Fibroblast of lung (primary cell): ENCODE measurements at regions not wholly inside any gene's neighbourhood (a gene's known extent, or its start where the extent isn't known, plus 50 kb on each side); places are given as distances from the start of the nearest gene placed in this dataset.

ENCODE experiments used
- DNase-seq, 2 donors: peaks; one replicate each; pipeline versions ENCODE4 v3.0.0 to v3.0.0-alpha.2; 2010; ENCODE audit warnings: low read depth in 2 of 2
- H2AFZ ChIP-seq: 2 replicates; pipeline ENCODE4 v1.5.1; 2012; ENCODE audit warnings: low read length, control low read depth, inconsistent platforms
- H3K27ac ChIP-seq: 2 replicates; pipeline ENCODE4 v1.5.1; 2011; ENCODE audit warnings: low read length, control low read depth; ENCODE audit not compliant: insufficient read depth
- H3K27me3 ChIP-seq: 2 replicates; pipeline ENCODE4 v1.5.1; 2011; ENCODE audit warnings: mild to moderate bottlenecking, low read length; ENCODE audit not compliant: control insufficient read depth, insufficient read depth
- H3K36me3 ChIP-seq: 2 replicates; pipeline ENCODE4 v1.5.1; 2011; ENCODE audit warnings: low read length; ENCODE audit not compliant: control insufficient read depth, insufficient read depth
- H3K4me1 ChIP-seq: 2 replicates; pipeline ENCODE4 v1.5.1; 2011; ENCODE audit warnings: low read length; ENCODE audit not compliant: control insufficient read depth, insufficient read depth; ENCODE audit errors: extremely low read depth
- H3K4me2 ChIP-seq: 2 replicates; pipeline ENCODE4 v1.5.1; 2011; ENCODE audit warnings: low read length, control low read depth; ENCODE audit not compliant: insufficient read depth; ENCODE audit errors: extremely low read depth
- H3K4me3 ChIP-seq, 4 experiments: fragments of 200-600 bp in 1 of 4; sonication (generic) in 1 of 4; replicated peaks in 1 of 4; 2 replicates each; pipeline ENCODE4 v1.5.1; 2011 to 2016; ENCODE audit warnings: low read length in 4 of 4, low read depth in 3 of 4, mild to moderate bottlenecking in 3 of 4, control low read depth in 2 of 4, inconsistent platforms in 1 of 4, mixed read lengths in 1 of 4; ENCODE audit not compliant: insufficient read depth in 1 of 4; ENCODE audit errors: control extremely low read depth in 1 of 4
- H3K79me2 ChIP-seq: 2 replicates; pipeline ENCODE4 v1.5.1; 2012; ENCODE audit warnings: mild to moderate bottlenecking, low read length, inconsistent platforms; ENCODE audit not compliant: control insufficient read depth, insufficient read depth
- H3K9ac ChIP-seq: 2 replicates; pipeline ENCODE4 v1.5.1; 2011; ENCODE audit warnings: mild to moderate bottlenecking, low read length, control low read depth; ENCODE audit not compliant: insufficient read depth
- H3K9me3 ChIP-seq: 2 replicates; pipeline ENCODE4 v1.5.1; 2012; ENCODE audit warnings: low read depth, low read length; ENCODE audit not compliant: control insufficient read depth, insufficient read depth
- H4K20me1 ChIP-seq: 2 replicates; pipeline ENCODE4 v1.5.1; 2011; ENCODE audit warnings: low read length; ENCODE audit not compliant: control insufficient read depth, insufficient read depth; ENCODE audit errors: extremely low read depth
- EZH2 ChIP-seq: IDR thresholded peaks from 2 replicates; pipeline ENCODE4 v1.5.1; 2012; ENCODE audit warnings: low read length, control low read depth, mild to moderate bottlenecking; ENCODE audit errors: missing control alignments
- TF ChIP-seq, protein P1 (sequence below), 2 donors: IDR thresholded peaks in 1 of 2; conservative IDR thresholded peaks in 1 of 2; 1 replicate in 1 of 2; 2 replicates in 1 of 2; pipeline ENCODE4 v1.5.1; 2011 to 2012; ENCODE audit warnings: low read length in 2 of 2, control low read depth in 1 of 2, inconsistent platforms in 1 of 2, low read depth in 1 of 2, mild to moderate bottlenecking in 1 of 2

- no peaks in the 10 kb centered on the region for H4K20me1 ChIP-seq
- no peaks in the 10 kb centered on the region for H3K36me3 ChIP-seq
- H3K27me3 ChIP-seq = no peaks in the 10 kb centered on the region
- no peaks in the 10 kb centered on the region for H3K4me1 ChIP-seq
- DNase-seq = no peak
- no peaks in the 10 kb centered on the region for H3K79me2 ChIP-seq
- H3K9ac ChIP-seq = no peak overlapping the region
- no peak overlapping the region for H3K27ac ChIP-seq
- no peak overlapping the region for H3K4me3 ChIP-seq
- no peaks in the 10 kb centered on the region for H3K9me3 ChIP-seq
- no peak overlapping the region for H3K4me2 ChIP-seq
- no peak for TF ChIP-seq EZH2
- TF ChIP-seq, protein P1, sequence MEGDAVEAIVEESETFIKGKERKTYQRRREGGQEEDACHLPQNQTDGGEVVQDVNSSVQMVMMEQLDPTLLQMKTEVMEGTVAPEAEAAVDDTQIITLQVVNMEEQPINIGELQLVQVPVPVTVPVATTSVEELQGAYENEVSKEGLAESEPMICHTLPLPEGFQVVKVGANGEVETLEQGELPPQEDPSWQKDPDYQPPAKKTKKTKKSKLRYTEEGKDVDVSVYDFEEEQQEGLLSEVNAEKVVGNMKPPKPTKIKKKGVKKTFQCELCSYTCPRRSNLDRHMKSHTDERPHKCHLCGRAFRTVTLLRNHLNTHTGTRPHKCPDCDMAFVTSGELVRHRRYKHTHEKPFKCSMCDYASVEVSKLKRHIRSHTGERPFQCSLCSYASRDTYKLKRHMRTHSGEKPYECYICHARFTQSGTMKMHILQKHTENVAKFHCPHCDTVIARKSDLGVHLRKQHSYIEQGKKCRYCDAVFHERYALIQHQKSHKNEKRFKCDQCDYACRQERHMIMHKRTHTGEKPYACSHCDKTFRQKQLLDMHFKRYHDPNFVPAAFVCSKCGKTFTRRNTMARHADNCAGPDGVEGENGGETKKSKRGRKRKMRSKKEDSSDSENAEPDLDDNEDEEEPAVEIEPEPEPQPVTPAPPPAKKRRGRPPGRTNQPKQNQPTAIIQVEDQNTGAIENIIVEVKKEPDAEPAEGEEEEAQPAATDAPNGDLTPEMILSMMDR (conservative IDR thresholded peaks at IDR 0.05 in 1 of 2, IDR thresholded peaks at IDR 0.05 in 1 of 2; ENCODE audit: low read depth in 1 of 2, low read length in 2 of 2) = no peak
- H2AFZ ChIP-seq = no peak overlapping the region
Measured at GRCh38 chr13:24027494-24027893, 130.2 kb upstream of the C1QTNF9B start.

DNA sequence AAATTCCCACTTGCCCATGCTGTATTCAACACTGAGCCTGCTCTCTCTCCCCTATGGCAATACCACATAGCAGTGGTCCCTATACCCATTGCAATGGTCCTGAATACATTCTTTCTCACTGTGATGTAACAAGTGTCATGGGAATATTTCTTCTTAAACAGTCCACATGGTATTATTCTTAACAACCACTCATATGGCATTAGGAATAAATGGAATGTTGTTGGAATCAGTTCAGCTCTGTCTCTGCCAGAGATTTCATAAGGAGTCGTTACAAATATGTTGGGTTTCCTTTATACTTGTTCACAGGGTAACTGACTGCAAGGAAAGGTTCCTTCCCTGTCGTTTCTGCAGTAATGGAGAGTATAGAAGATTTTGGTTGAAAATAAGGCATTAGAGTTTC is 128.3 kb upstream of the SPATA13 start:
- Histone ChIP-seq H3K4me1 (peaks cover 14% of the 10 kb centered on the region), H3K27ac (peak overlapping the region; percentile 64), H3K9me3 (no peaks in the 10 kb centered on the region), H3K4me3 (no peak overlapping the region), H3K79me2 (no peaks in the 10 kb centered on the region), H3K9ac (no peak overlapping the region), H4K20me1 (no peaks in the 10 kb centered on the region), H3K27me3 (no peaks in the 10 kb centered on the region), H2AFZ (no peak overlapping the region), H3K4me2 (peak overlapping the region; percentile 4), H3K36me3 (no peaks in the 10 kb centered on the region)
- TF ChIP-seq, protein P1 (conservative IDR thresholded peaks at IDR 0.05 in 1 of 2, IDR thresholded peaks at IDR 0.05 in 1 of 2; ENCODE audit: low read depth in 1 of 2, low read length in 2 of 2) = no peak
- TF ChIP-seq EZH2 = no peak
- DNase-seq = peak; percentile 75 to 93

DNA sequence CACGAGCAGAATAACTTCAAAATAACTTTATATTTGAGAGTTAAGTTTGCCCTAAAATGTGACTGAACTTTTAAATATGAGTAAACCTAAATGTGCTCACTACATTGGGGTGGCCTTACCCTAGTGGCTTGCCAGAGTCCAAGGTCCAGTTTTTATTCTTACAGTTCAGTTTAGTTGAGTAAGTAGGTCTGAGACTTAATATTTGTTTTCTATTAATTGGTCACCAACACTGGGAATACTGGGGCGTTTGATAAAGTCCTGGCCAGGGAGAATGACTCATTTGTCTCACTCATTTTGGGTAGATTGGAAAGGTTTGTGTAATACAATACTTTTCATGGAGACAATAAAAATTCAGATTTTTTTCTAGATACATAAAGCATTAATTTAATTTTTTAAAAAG is 127.8 kb upstream of the SPATA13 start:
- no peaks in the 10 kb centered on the region for H3K27me3 ChIP-seq

More for the DNA sequence above, 127.8 kb upstream of the SPATA13 start:
- H3K4me1 ChIP-seq = peaks cover 14% of the 10 kb centered on the region
- TF ChIP-seq, protein P1 (conservative IDR thresholded peaks at IDR 0.05 in 1 of 2, IDR thresholded peaks at IDR 0.05 in 1 of 2; ENCODE audit: low read depth in 1 of 2, low read length in 2 of 2) = no peak
- no peak for TF ChIP-seq EZH2
- no peaks in the 10 kb centered on the region for H3K79me2 ChIP-seq
- H2AFZ ChIP-seq = no peak overlapping the region
- H4K20me1 ChIP-seq = no peaks in the 10 kb centered on the region
- H3K4me3 ChIP-seq = no peak overlapping the region
- peak overlapping the region; percentile 4 for H3K4me2 ChIP-seq
- no peaks in the 10 kb centered on the region for H3K9me3 ChIP-seq
- no peak overlapping the region for H3K9ac ChIP-seq
- DNase-seq = peak in 1 of 2 donors; percentile 64
- H3K36me3 ChIP-seq = no peaks in the 10 kb centered on the region
- H3K27ac ChIP-seq = peak overlapping the region; percentile 64
